Ovary (tissue), 7 donors: ENCODE measurements at regions not wholly inside any gene's neighbourhood (a gene's known extent, or its start where the extent isn't known, plus 50 kb on each side); places are given as distances from the start of the nearest gene placed in this dataset.

Source experiments
- DNase-seq, 5 donors: peaks; one replicate each; pipeline ENCODE4 v3.0.0-alpha.2; 2019 to 2020
- H3K27ac ChIP-seq, 2 donors: fragments of 200-600 bp; one replicate each; pipeline versions ENCODE4 v1.5.1 to v1.8.0; 2019 to 2022
- H3K27me3 ChIP-seq: fragments of 200-600 bp; one replicate; pipeline ENCODE4 v1.8.0; 2022
- H3K36me3 ChIP-seq: fragments of 200-600 bp; sonication (generic); one replicate; pipeline ENCODE4 v1.5.1; 2019
- H3K4me1 ChIP-seq: one replicate; pipeline ENCODE4 v1.8.1; 2013; ENCODE audit warnings: mild to moderate bottlenecking, moderate library complexity; ENCODE audit not compliant: insufficient read depth
- H3K4me3 ChIP-seq: fragments of 200-600 bp; sonication (generic); one replicate; pipeline ENCODE4 v1.5.1; 2017
- H3K9me3 ChIP-seq, 2 donors: fragments of 200-600 bp in 1 of 2; sonication (generic) in 1 of 2; one replicate each; pipeline versions ENCODE4 v1.5.1 to v1.8.1; 2013 to 2019; ENCODE audit warnings: mild to moderate bottlenecking in 1 of 2, moderate library complexity in 1 of 2
- EP300 ChIP-seq: sonication (generic); formaldehyde crosslinking; IDR thresholded peaks from one replicate; pipeline ENCODE4 v1.6.1; 2017; ENCODE audit warnings: antibody characterized with exemption
- POLR2A ChIP-seq: fragments of 450-650 bp; IDR thresholded peaks from one replicate; pipeline ENCODE4 v1.6.1; 2017; ENCODE audit warnings: antibody characterized with exemption, mild to moderate bottlenecking, moderate library complexity
- WGBS, 3 donors: extraction: QIAGEN DNeasy Blood & Tissue Kit in 1 of 3; methylation state at CpG; one replicate each; pipeline versions ENCODE4 v1.1.5 to v1.1.7; 2013 to 2017; 5-methylcytosine and 5-hydroxymethylcytosine counted together
- intact Hi-C, 4 donors: fragments of 100-400 bp; cut with DNase I; formaldehyde crosslinking; loops; one replicate each; pipeline versions ENCODE4 v1.11.0 to v1.15.1; 2022 to 2023
- TF ChIP-seq, protein P1 (sequence below), 3 donors: fragments of 450-650 bp in 2 of 3; fragments of 200-600 bp in 1 of 3; IDR thresholded peaks; one replicate each; pipeline versions ENCODE4 v1.5.1 to v1.8.0; 2016 to 2022; ENCODE audit warnings: antibody characterized with exemption in 3 of 3, mild to moderate bottlenecking in 1 of 3
- donor health status: DM: no; HTN: no; CAD: no; lungs with moderate emphysema.
- donor health status: DM: no; HTN: no; CAD: no.
- donor health status: Bipolar disorder and iron deficiency.
- donor health status: DM: no; HTN: no; CAD: no.
- donor health status: DM: yes; HTN: yes; CAD: no.

DNA sequence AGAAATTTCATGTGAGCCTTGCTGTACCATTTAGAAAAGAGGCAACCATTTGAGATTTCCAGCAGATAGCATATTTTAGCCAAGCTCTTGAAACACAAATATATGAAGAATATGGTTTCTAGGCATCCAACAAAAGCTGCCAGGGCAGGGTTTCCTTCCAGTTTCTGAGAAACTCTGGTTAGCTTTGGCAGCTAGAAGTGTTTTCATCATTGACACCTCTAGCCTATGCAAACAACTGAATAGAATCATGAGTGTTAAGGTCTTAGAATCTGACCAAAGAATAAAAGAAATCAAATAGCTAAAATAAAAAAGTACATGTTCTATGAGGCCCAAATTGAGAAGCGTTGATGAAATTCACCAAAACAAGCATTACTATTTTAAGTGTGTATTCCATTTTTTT is 188.1 kb downstream of the TMEM167A start:
- Histone ChIP-seq H3K36me3 (no peaks in the 10 kb centered on the region), H3K27me3 (no peaks in the 10 kb centered on the region), H3K9me3 (no peaks in the 10 kb centered on the region), H3K4me1 (no peaks in the 10 kb centered on the region), H3K27ac (no peak overlapping the region), H3K4me3 (no peak overlapping the region)
- TF ChIP-seq POLR2A = no peak
- TF ChIP-seq EP300 = no peak
- DNase-seq = no peak
- intact Hi-C loops = no loop called here
- WGBS, 3 donors = 94 to 97% (median 94%) methylated on average over 1 of the region's 1 CpG

DNA sequence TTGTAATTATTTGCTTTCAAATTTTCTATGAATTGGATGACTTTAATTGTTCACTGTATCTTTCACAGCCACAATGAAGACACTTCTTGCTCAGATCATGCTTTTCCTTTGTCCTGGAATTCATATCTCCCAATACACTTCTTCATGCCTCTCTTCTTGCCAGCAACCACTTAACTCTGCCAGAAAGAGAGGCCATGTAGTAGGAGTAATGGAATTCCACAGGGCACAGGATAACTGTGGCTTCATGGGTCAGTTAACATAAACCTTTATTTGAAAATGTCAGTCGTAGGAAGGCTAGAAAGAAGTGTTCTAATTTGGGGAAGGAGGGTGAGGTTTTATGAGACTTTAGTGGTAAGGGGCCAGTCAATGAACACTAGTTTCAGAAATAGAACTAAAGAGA is 190.3 kb downstream of the TMEM167A start:
- DNase-seq = no peak
- Histone ChIP-seq H3K36me3 (no peaks in the 10 kb centered on the region), H3K27ac (no peak overlapping the region), H3K4me3 (no peak overlapping the region), H3K27me3 (no peaks in the 10 kb centered on the region), H3K9me3 (no peaks in the 10 kb centered on the region), H3K4me1 (no peaks in the 10 kb centered on the region)
- TF ChIP-seq EP300 (no peak), POLR2A (no peak)
- TF ChIP-seq, protein P1, sequence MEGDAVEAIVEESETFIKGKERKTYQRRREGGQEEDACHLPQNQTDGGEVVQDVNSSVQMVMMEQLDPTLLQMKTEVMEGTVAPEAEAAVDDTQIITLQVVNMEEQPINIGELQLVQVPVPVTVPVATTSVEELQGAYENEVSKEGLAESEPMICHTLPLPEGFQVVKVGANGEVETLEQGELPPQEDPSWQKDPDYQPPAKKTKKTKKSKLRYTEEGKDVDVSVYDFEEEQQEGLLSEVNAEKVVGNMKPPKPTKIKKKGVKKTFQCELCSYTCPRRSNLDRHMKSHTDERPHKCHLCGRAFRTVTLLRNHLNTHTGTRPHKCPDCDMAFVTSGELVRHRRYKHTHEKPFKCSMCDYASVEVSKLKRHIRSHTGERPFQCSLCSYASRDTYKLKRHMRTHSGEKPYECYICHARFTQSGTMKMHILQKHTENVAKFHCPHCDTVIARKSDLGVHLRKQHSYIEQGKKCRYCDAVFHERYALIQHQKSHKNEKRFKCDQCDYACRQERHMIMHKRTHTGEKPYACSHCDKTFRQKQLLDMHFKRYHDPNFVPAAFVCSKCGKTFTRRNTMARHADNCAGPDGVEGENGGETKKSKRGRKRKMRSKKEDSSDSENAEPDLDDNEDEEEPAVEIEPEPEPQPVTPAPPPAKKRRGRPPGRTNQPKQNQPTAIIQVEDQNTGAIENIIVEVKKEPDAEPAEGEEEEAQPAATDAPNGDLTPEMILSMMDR (IDR thresholded peaks at IDR 0.05) = no peak
- intact Hi-C loops = no loop called here
- WGBS, 3 donors = 33 to 54% (median 38%) methylated on average over 1 of the region's 1 CpG

DNA sequence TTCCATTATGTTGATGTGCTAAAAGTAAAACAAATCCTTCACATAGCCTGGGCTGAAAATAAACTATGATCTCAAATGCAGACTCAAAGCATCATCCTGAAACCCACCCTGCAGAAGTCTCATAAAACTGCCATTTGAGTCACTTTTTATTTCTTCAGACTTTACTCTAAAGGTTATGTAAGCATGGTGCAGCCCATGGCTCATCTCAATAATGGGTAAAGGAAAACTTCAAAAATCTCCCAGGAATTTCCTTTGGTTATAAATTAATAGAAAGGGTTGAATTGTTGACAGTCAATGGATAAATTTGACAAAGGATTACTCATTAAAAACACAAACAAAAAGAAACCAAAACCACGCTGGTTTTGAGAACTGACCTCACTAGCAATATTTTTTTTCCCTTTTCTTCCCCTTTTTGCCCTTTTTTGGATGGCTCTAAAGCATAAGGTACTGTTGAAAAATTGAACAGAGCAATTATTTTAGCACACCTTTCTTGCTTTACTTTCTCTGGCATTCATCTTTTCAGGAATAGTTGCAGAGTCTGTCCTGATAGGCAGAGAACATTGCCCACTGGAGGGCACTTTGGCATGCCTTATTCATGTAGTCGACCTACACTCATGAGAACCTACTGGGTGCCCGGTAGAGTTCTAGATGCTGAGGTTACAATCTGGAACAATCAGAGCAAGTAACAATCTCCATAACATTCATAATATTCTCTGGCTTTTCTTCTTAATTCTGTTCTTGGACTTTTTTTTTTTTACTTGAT is 191.4 kb downstream of the TMEM167A start:
- Histone ChIP-seq H3K36me3 (no peaks in the 10 kb centered on the region), H3K9me3 (no peaks in the 10 kb centered on the region), H3K4me3 (no peak overlapping the region), H3K4me1 (no peaks in the 10 kb centered on the region), H3K27me3 (no peaks in the 10 kb centered on the region), H3K27ac (no peak overlapping the region)
- DNase-seq = no peak
- intact Hi-C loops = no loop called here
- TF ChIP-seq, protein P1 (IDR thresholded peaks at IDR 0.05) = no peak
- no peak for TF ChIP-seq POLR2A
- TF ChIP-seq EP300 = no peak
- WGBS, 3 donors = 25 to 64% (median 58%) methylated on average over 3 of the region's 3 CpGs

DNA sequence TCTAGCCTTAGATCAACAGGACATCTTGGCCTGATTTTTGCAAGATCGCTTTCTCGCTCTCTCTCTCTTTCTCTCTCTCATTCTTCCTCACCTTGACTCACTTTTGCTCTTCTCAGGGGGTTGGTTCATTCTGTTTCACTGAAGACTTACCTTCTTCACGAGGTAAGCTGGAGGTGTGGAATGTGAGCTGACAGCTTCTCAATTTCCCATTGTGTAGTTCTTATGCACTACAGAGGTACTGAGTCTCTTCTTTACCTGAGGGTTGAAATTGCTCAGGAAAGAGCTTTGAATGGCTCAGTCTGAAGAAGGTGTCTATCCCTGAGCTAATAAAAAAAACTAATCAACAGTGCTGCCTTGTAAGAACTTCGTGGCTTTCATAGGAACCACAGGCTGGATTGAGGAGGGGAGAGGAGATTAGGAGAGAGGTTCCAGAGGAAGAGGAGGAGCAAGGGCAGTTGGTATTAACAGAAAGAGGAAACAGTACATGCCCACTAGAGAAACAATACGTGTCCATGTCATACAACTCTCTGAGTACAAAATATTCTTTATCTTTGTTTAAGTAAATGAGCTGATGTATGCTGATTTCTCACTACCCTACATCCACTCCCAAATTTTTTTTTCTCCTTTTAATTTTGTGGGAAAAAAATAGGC is 192.2 kb downstream of the TMEM167A start:
- intact Hi-C loops = no loop called here
- Histone ChIP-seq H3K4me1 (no peaks in the 10 kb centered on the region), H3K27ac (no peak overlapping the region), H3K4me3 (no peak overlapping the region), H3K9me3 (no peaks in the 10 kb centered on the region), H3K36me3 (no peaks in the 10 kb centered on the region), H3K27me3 (no peaks in the 10 kb centered on the region)
- TF ChIP-seq EP300 = no peak
- DNase-seq = no peak
- 67 to 78% (median 72%) methylated on average over 5 of the region's 5 CpGs for WGBS, 3 donors

DNA sequence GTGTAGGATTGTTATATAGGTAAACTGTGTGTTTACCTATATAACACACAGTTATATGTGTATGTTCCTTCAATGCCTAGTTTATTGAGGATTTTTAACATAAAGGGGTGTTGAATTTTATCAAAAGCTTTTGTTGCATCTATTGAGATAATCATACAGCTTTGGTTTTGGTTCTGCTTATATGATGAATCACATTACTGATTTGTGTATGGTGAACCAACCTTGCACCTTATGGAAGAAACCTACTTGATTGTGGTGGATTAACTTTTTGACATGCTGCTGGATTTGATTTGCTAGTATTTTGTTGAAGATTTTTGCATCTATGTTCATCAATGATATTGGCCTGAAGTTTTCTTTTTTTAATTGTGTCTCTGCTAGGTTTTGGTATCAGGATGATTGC is 194.9 kb downstream of the TMEM167A start:
- Histone ChIP-seq H3K27me3 (no peaks in the 10 kb centered on the region), H3K4me3 (no peak overlapping the region), H3K4me1 (no peaks in the 10 kb centered on the region), H3K36me3 (no peaks in the 10 kb centered on the region), H3K27ac (no peak overlapping the region), H3K9me3 (no peaks in the 10 kb centered on the region)
- intact Hi-C loops = no loop called here
- DNase-seq = no peak
- TF ChIP-seq, protein P1 (IDR thresholded peaks at IDR 0.05) = no peak
